ENCODE measurements at regions not wholly inside any gene's neighbourhood (a gene's known extent, or its start where the extent isn't known, plus 50 kb on each side); places are given as distances from the start of the nearest gene placed in this dataset.

- ChIA-PET POLR2A (ENCODE audit: unreplicated experiment) (interaction anchor here (0.6 kb wide), 1 partner anchor 45 kb away, joined by 3 read pairs; no protein-coding TSS in a partner anchor), CTCF (interaction anchor here (0.5 kb wide), 1 partner anchor 12 kb away, joined by 3 read pairs; no protein-coding TSS in a partner anchor)
- Histone ChIP-seq H3K9me3 (ENCODE audit: control insufficient read depth, insufficient read depth, low read length) (no peaks in the 10 kb centered on the region), H2BK20ac (ENCODE audit: low read depth, low read length) (peak overlapping the region; percentile 22; the same call in 1 of the 2 replicates), H3K9me1 (ENCODE audit: insufficient read depth, low read length) (peaks cover 8% of the 10 kb centered on the region; the same call in 1 of the 2 replicates), H3K56ac (ENCODE audit: extremely low read depth, insufficient read depth, low read length) (no peak overlapping the region), H3K23ac (ENCODE audit: low read depth, low read length) (no peak overlapping the region), H2AK5ac (ENCODE audit: low read depth, low read length) (peak overlapping the region; percentile 31; the same call in 1 of the 2 replicates), H2BK120ac (ENCODE audit: low read depth, low read length) (0 out of 2 replicates have a peak overlapping the region, but pooled peaks have one; percentile 16), H3K79me1 (ENCODE audit: low read depth in 1 of 2, low read length in 2 of 2) (no peaks in the 10 kb centered on the region), H3K27ac (ENCODE audit: insufficient read depth, low read length) (peak overlapping the region; percentile 15; the same call in 1 of the 2 replicates), H3K27me3 (ENCODE audit: control insufficient read depth, insufficient read depth, low read length) (no peaks in the 10 kb centered on the region), H4K20me1 (ENCODE audit: insufficient read depth, low read length) (no peaks in the 10 kb centered on the region), H3K4me2 (ENCODE audit: low read depth, low read length) (no peak overlapping the region), H3K14ac (replicated peaks; ENCODE audit: low read depth, low read length) (no peak overlapping the region), H4K5ac (ENCODE audit: low read depth, low read length) (no peak overlapping the region), H3K36me3 (ENCODE audit: control insufficient read depth, insufficient read depth, low read length) (no peaks in the 10 kb centered on the region), H2BK15ac (ENCODE audit: low read depth, low read length) (peak overlapping the region; percentile 22; the same call in 1 of the 3 replicates), H3K4me3 (ENCODE audit: insufficient read depth, low read depth, low read length) (no peak overlapping the region), H2AK9ac (replicated peaks; ENCODE audit: low read depth, low read length, poor library complexity) (no peak overlapping the region), H3K9ac (ENCODE audit: low read depth, low read length) (no peak overlapping the region), H2BK5ac (ENCODE audit: low read depth, low read length, poor library complexity, severe bottlenecking) (no peak overlapping the region), H3K4ac (ENCODE audit: low read depth, low read length) (peak overlapping the region; percentile 46), H2AFZ (replicated peaks; ENCODE audit: low read length, poor library complexity) (no peak overlapping the region), H3K18ac (ENCODE audit: low read depth, low read length) (peak overlapping the region; percentile 64), H4K91ac (ENCODE audit: insufficient read depth, low read depth, low read length) (0 out of 2 replicates have a peak overlapping the region, but pooled peaks have one; percentile 40), H3K4me1 (ENCODE audit: control insufficient read depth, insufficient read depth, low read length) (peaks cover 9% of the 10 kb centered on the region), H4K8ac (ENCODE audit: low read depth in 2 of 2, low read length in 2 of 2) (peak overlapping the region in 1 of 2 experiments; percentile 9; a peak in 2 of 4 replicates)
- ATAC-seq (ENCODE audit: low read depth) (no peak), DNase-seq (peak; percentile 21)
- BruUV-seq (replicated peaks), result no TSS peak
- intact Hi-C loops (cut with micrococcal nuclease), result no loop called here
- dilution Hi-C loops (cut with HindIII; ENCODE audit: low sequenced_read_pairs, unreplicated experiment), result no loop called here
- in situ Hi-C loops (cut with MboI; ENCODE audit: low sequenced_read_pairs), result no loop called here
- TF ChIP-seq CEBPB (IDR thresholded peaks at IDR 0.05; ENCODE audit: low read depth, low read length) (no peak), RCOR1 (IDR thresholded peaks at IDR 0.05; ENCODE audit: insufficient replicate concordance, low read length) (no peak)
- WGBS, 2 experiments (ENCODE audit: extremely low coverage in 2 of 2, insufficient read length in 1 of 2), result 83% methylated on average over 1 of the region's 1 CpG; no CpG with 5 or more reads in 1 of the 2 experiments
These were observed 96.8 kb upstream of the THUMPD2 start for GRCh38 chr2:39875914-39876267.
